Fibroblast of skin of right biceps (primary cell): ENCODE measurements at regions not wholly inside any gene's neighbourhood (a gene's known extent, or its start where the extent isn't known, plus 50 kb on each side); places are given as distances from the start of the nearest gene placed in this dataset.

Experiments
- DNase-seq: peaks from one replicate; pipeline ENCODE4 v3.0.0-alpha.2; 2013

- DNase-seq = peak; percentile 22
These were observed 335.3 kb downstream of the PABPC4L start for GRCh38 chr4:133866328-133866699.

GRCh38 chr4:133865612-133866327 is 335.8 kb downstream of the PABPC4L start:
- peak; percentile 96 for DNase-seq

- no peak for DNase-seq
These were observed 338.4 kb downstream of the PABPC4L start for GRCh38 chr4:133863153-133863552.

- peak; percentile 54 for DNase-seq
These were observed 344.7 kb downstream of the PABPC4L start for GRCh38 chr4:133856731-133857355.

- DNase-seq = no peak
These were observed 346.6 kb downstream of the PABPC4L start for GRCh38 chr4:133855001-133855400.

- DNase-seq = peak; percentile 3
These were observed 362.3 kb downstream of the PABPC4L start for GRCh38 chr4:133839326-133839725.

GRCh38 chr4:133823177-133823576 is 378.4 kb downstream of the PABPC4L start:
- DNase-seq = no peak

- no peak for DNase-seq
These were observed 388.6 kb downstream of the PABPC4L start for GRCh38 chr4:133812954-133813353.

GRCh38 chr4:133812236-133812635 is 389.4 kb downstream of the PABPC4L start:
- no peak for DNase-seq

GRCh38 chr4:133808151-133808550 is 393.4 kb downstream of the PABPC4L start:
- peak; percentile 9 for DNase-seq

GRCh38 chr4:133803341-133803740 is 398.2 kb downstream of the PABPC4L start:
- DNase-seq = no peak

- peak; percentile 87 for DNase-seq
These were observed 399.0 kb downstream of the PABPC4L start for GRCh38 chr4:133802359-133803140.

GRCh38 chr4:133801883-133802282 is 399.7 kb downstream of the PABPC4L start:
- no peak for DNase-seq

- no peak for DNase-seq
These were observed 400.6 kb downstream of the PABPC4L start for GRCh38 chr4:133800966-133801365.

GRCh38 chr4:133799717-133800315 is 401.8 kb downstream of the PABPC4L start:
- DNase-seq = peak; percentile 14

GRCh38 chr4:133777661-133778060 is 423.9 kb downstream of the PABPC4L start:
- no peak for DNase-seq

- DNase-seq = peak; percentile 6
These were observed 424.6 kb downstream of the PABPC4L start for GRCh38 chr4:133776961-133777360.

GRCh38 chr4:133776503-133776902 is 425.1 kb downstream of the PABPC4L start:
- no peak for DNase-seq

- peak; percentile 57 for DNase-seq
These were observed 425.7 kb downstream of the PABPC4L start for GRCh38 chr4:133775881-133776280.

GRCh38 chr4:133775469-133775868 is 426.1 kb downstream of the PABPC4L start:
- DNase-seq = no peak

GRCh38 chr4:133759428-133759827 is 442.2 kb downstream of the PABPC4L start:
- DNase-seq = no peak

GRCh38 chr4:133741766-133742165 is 459.8 kb downstream of the PABPC4L start:
- no peak for DNase-seq

- DNase-seq = no peak
These were observed 481.6 kb downstream of the PABPC4L start for GRCh38 chr4:133720001-133720400.
